GM21515 (cell line): ENCODE measurements at regions not wholly inside any gene's neighbourhood (a gene's known extent, or its start where the extent isn't known, plus 50 kb on each side); places are given as distances from the start of the nearest gene placed in this dataset.
"Not testable (repeated sequence)": the region's sequence is repeated elsewhere in the genome, so short reads cannot be mapped to it uniquely, and the experiment has no call there.

Source experiments
- ATAC-seq: cut with Tn5 transposase; IDR thresholded peaks from one replicate; pipeline ENCODE4 v1.9.1; 2021; ENCODE audit not compliant: unreplicated experiment

DNA sequence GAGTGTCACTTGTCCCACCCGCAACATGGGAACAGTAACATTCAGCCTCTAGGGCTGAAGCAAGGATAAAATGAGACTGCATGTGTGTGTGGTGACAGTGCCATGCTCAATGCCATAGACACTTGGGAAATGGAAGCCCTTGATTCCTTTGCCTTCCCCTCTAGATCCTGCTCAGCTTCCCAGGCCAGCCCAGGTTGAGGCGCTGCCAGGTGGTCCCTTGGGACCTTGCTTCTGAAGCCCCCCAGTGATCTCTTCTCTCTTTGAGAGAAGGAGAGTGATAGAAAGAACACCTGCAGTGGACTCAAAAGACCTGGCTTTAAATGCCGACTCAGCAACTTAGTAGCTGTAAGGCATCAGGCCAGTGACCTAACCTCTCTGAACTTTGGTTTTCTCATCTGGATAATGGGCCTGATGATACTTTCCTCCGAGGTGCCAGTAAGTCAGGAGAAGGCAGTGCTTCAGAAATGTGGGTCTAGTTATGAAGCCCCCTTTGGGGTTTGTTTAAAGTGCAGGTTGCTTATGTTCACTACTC lies 144.5 kb downstream of the RPLP1 start:
- no peak for ATAC-seq

DNA sequence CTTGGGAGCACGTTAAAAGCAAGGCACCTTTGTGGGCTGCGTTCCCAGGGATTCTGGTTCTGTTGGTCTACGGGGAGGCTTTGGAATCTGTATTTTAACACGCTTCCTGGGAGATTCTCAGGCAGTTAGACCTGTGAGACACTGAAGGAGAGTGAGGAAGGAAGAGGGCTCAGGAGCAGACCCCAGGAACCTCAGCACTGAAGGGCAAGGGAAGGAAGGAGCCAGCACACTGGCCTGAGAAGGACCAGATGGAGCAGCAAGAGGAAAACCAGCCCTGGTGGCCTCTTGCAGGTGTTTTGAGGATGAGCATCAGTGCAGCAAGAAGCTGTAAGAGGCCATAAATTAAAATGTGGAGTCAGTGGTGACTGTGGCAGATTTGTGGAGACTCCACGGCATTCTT lies 146.7 kb downstream of the RPLP1 start:
- no peak for ATAC-seq

DNA sequence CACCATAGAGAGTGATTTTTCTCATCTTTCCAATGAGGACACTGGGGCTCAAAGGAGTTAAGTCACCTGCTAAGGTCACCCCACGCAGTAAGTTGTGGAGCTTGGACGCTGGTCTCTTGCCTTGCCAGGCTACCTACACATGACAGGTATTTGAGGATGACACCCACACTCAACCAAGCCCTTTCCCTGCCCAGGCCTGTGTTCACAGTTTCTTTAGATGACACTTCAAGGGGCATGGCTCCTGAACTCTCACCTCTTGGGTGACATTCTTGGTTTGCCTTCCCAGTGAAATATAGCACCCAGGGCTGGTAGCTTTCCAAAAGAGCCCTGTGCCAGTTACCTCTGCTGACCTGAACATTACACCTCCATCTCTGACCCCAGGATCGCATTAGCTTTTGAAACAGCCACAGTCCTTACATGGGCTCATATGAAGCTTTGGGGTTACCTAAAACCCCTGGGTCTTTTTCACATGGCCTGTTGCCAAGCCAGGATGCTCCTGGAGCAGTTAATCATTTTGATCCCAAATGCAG lies 148.0 kb downstream of the RPLP1 start:
- ATAC-seq = no peak

DNA sequence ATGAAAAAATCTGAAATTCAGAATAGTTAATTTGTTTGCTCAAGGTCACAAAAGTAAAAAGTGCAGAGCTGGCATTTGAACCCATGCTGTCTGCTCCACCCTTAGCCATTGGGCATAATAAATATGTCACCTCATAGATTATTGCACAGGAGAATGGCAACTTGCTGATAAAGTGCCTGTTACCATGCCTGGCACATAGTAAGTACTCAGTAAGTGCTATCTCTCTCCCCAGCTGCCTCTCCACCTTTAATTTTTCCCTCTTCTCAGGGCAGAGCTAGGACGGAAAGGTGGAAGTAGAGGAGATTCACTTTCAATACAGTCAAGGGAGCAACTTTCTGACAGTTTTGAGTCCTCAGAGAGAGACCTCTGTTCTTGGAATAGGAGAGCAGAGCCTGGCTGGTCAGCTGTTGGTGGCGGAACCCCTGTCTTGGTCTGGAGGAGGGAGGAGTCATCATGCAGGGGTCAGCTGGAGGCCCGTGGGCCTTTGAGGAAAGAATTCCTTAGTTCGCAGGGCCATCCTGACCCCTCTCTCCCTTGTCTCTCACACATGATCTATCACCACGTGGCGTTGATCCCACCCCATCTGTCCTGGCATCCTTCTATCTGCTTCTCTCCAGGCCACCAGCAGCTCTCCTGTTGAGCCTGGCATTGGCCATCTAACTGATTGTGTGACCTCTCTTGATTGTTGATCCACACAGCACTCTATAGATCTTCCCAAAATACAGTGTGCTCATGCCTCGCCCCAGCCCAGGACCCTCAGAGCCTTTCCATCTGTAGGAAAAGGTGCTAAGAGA lies 149.3 kb downstream of the RPLP1 start:
- ATAC-seq = no peak

GRCh38 chr15:69602921-69603320 lies 150.3 kb downstream of the RPLP1 start:
- no peak for ATAC-seq

DNA sequence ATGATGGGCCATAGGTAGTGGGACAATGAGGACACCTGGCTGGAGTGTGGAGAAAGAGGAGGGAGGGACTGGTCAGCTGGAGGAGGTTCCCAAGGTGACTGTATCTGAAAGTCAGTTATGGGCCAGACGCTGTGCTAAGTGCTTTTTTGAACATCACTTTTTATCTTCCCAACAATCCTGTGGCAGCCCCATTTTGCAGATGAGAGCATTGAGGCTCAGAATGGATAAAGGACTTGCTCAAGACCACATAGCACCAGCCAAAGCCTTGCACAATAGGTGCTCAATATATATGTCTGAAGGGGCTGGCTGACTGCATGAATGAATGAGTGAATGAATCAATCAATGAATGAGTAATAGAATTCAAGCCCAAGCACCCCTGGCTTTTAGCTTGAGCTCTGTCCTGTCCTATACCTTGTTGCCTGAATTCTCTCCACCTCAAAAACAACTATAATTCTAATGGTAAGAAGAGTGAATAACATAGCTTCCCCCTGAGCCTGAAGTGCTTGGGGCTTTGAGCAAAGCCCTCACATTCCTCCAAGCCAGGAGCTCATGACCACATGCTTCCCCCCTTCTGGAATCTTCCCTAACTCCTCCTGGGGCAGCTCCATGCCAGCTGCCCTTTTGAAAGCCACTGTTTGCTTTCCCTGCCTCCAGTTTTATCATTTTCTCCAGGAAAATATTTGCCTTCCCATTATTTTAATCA lies 150.9 kb downstream of the RPLP1 start:
- no peak for ATAC-seq

GRCh38 chr15:69604072-69604411 lies 151.4 kb downstream of the RPLP1 start:
- ATAC-seq = no peak

DNA sequence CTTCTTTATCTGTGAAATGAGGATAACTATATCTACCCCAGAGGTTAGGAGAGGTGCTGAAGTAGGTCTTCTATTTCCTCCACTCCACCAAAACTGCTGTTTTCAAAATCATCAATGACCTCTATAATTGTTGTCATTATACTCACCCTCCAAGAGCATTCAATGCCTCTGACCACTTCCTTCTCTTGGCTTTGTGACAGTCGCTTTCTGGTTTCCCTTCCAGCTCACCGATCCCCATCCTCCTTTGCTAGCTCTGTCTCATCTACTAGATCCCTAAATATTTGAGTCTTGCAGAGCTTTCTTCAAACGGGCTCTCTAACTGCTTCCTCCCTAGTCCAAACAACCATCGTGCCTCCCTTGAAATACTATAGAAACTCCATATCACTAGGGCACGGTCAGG lies 153.5 kb downstream of the RPLP1 start:
- no peak for ATAC-seq

- ATAC-seq = no peak
Observed at GRCh38 chr15:69606921-69607500, 154.4 kb downstream of the RPLP1 start.

DNA sequence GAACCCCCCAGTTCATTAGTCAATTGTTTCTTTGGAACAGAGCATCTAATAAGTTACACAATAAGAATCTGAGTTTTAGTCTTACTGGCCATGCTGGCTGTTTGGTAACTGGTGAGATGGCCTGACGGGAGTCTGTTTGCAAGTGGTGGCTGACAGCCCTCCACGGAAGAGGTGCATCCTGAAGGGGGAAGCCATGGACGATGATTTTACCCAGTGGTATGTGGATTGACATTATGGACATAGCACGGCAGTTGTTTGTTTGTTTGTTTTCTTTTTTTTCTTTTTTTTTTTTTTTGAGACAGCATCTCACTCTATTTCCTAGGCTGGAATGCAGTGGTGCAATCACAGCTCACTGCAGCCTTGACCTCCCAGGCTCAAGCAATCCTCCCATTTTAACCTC lies 156.0 kb downstream of the RPLP1 start:
- ATAC-seq = no peak

DNA sequence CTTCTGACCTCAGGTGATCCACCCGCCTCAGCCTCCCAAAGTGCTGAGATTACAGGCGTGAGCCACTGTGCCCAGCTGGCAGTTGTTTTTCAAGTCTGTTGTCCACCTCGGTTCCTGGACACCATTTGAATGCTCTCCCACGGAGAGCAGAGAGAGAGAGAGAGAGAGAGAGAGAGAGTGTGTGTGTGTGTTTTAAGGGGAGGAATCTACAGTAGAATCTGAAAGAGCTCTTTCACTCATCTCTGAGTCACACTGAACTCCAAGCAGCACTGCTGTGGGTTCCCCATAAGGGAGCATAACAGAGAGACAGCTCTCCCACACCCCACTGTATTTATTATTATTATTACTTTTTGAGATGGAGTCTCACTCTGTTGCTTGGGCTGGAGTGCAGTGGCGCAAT lies 156.6 kb downstream of the RPLP1 start:
- no peak for ATAC-seq

DNA sequence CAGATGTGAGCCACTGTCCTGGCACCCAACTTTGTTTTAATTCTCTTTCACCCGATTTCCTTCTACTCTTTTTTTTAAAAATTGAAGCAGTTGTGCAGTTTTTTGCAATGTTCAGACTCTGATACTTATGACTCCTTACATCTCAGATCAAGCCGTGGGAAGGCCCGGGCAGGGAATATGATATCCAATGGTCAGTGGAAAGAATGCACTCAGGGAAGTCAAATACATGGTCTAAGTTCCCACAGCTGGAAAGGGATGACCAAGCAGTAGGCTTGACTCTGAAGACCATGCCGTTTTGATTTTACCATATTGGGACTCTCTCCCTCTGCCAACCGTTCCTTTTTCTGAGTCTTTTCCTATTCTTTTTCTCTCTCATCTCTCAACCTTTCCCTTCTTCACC lies 157.2 kb downstream of the RPLP1 start:
- ATAC-seq = no peak

GRCh38 chr15:69610277-69610676 lies 157.7 kb downstream of the RPLP1 start:
- no peak for ATAC-seq

DNA sequence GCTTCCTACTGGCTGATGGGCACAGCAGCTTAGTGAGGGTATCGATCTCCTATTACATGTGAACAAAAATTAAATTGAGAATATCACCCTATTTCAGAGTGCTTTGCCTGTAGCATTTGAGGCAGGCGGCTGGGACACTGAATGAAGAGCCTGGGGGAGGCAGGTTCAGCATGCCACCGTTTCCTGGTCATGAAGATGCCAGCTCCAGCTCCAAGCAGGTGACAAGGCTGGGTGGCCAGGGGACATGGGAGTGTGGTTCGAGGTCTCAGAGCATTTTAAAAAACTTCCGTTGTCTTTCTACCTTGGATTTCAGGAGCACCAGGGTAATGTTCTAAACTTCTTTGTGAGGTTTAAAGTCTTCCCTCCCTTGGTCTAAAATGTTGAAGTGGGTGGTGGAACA lies 158.2 kb downstream of the RPLP1 start:
- ATAC-seq = no peak

DNA sequence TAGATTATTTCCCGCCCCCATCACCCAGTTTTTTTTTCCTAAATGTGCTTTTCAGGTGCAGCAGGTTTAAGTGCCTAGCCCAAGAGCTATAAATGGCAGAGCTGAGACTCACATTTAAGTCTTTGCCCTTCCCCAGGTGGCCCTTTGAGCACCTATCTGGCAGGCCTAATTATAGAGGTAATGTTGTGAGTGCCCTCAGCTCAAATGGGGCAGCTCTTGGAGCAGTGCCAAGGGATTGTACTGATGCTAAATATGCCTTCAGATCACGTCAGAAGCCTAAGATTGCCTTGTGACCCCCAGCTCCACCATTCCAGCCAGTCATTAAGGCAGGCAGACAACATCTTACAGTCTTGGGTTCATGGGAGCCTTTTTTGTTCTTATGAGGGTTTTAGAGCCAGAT lies 159.5 kb downstream of the RPLP1 start:
- no peak for ATAC-seq

DNA sequence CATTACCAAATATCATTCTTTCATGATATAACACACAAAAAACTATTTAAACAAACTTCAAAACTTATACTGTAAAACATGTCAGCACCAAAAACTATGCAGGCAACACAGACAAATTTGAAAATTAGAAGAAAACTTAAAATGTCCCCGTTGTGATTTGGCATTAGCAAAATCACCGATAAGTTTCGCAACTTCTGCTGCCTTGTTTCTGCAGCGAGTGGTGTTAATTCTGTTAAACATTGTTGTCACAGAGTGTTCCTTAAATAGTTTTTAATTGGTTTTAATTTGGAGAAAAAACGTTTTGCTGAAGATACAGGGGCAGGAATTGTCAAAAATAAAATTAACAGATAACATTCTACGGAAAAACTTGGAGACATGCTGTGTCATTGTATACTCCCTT lies 160.6 kb downstream of the RPLP1 start:
- ATAC-seq = no peak

GRCh38 chr15:69613988-69614387 lies 161.4 kb downstream of the RPLP1 start:
- ATAC-seq = no peak

GRCh38 chr15:69615736-69616135 lies 163.1 kb downstream of the RPLP1 start:
- no peak for ATAC-seq

DNA sequence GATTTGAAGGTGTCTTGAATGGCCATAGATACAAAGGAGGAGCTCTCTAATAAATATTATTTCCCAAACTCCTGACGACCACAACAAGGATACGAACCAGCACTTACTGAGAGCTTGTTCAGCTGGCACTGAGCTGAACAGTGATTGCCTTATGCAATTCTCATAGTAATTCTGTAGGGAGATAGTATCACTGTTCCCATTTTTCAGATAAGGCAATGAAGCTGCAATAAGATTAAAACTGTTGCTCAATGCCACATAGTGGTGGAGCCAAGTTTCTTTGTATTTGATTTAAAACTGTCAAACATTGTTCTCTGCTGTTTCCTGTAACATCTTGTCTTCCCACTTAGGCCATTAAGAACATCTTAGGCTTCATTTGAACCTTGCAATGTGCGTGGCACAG lies 163.9 kb downstream of the RPLP1 start:
- no peak for ATAC-seq

GRCh38 chr15:69617144-69617543 lies 164.5 kb downstream of the RPLP1 start:
- ATAC-seq = not testable (repeated sequence)

DNA sequence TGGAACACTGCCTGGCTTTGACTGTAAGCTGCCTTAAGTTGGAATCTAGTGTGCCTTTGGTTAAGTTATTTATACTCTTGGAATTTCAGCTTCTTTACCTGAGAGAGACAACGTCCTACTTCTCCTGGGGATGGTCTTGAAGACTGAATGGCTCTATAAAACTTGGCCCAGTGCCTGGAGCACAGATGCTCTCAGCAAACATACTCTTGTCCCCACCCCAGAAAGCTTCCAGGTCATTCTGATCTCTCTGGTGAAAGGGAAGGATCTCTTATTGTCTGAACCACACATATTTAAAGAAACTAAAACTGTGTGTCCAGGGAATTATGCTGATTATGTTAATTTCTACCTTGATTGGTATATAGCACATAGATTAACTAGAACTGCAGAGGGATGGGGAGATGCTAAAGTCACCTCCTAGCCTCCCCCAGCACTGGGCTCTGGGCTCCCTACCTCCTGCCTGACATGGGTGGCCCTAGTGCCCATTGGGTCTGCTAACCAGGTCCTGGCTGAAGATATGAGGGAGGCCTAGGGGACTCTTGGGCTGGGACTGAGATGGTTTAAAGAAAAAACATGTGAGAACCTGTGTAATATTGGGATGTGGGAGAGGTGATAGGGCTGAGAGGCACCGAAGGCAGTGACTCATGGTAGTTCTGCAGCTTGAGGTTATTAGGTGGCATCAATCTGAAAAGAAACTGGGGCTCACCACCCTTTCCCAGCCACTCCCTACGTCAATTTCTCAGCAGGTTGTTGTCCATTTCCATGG lies 171.0 kb downstream of the RPLP1 start:
- ATAC-seq = no peak
